ENCODE measurements at regions not wholly inside any gene's neighbourhood (a gene's known extent, or its start where the extent isn't known, plus 50 kb on each side); places are given as distances from the start of the nearest gene placed in this dataset.

- no peak for DNase-seq
- H3K4me3 Mint-ChIP-seq: no peak overlapping the region
- H3K36me3 Mint-ChIP-seq (ENCODE audit: low read depth): no peaks in the 10 kb centered on the region
These were observed 194.5 kb upstream of the GAP43 start for GRCh38 chr3:115428841-115429240.

GRCh38 chr3:115436767-115437301 lies 186.5 kb upstream of the GAP43 start:
- Mint-ChIP-seq H3K4me3 (no peak overlapping the region), H3K27me3 (no peaks in the 10 kb centered on the region), H3K4me1 (no peaks in the 10 kb centered on the region), H3K36me3 (ENCODE audit: low read depth) (no peaks in the 10 kb centered on the region), H3K27ac (no peak overlapping the region)
- ATAC-seq (no peak), DNase-seq (no peak)
- H3K9me3 ChIP-seq (ENCODE audit: control insufficient read depth, low read length, poor library complexity, severe bottlenecking): no peaks in the 10 kb centered on the region

More at GRCh38 chr3:115428841-115429240, 194.5 kb upstream of the GAP43 start:
- Mint-ChIP-seq H3K27ac (no peak overlapping the region), H3K4me1 (no peaks in the 10 kb centered on the region), H3K27me3 (no peaks in the 10 kb centered on the region)
- H3K9me3 ChIP-seq (ENCODE audit: control insufficient read depth, low read length, poor library complexity, severe bottlenecking): no peaks in the 10 kb centered on the region
- ATAC-seq: no peak

- Mint-ChIP-seq H3K4me1 (no peaks in the 10 kb centered on the region), H3K36me3 (ENCODE audit: low read depth) (no peaks in the 10 kb centered on the region), H3K4me3 (no peak overlapping the region), H3K27ac (no peak overlapping the region), H3K27me3 (no peaks in the 10 kb centered on the region)
- DNase-seq (no peak), ATAC-seq (no peak)
- no peaks in the 10 kb centered on the region for H3K9me3 ChIP-seq (ENCODE audit: control insufficient read depth, low read length, poor library complexity, severe bottlenecking)
These were observed 184.5 kb upstream of the GAP43 start for GRCh38 chr3:115438799-115439198.

- H3K27ac Mint-ChIP-seq: no peak overlapping the region
- no peaks in the 10 kb centered on the region for H3K9me3 ChIP-seq (ENCODE audit: control insufficient read depth, low read length, poor library complexity, severe bottlenecking)
- ATAC-seq (no peak), DNase-seq (no peak)
- peaks cover 1% of the 10 kb centered on the region for H3K4me1 Mint-ChIP-seq
- no peaks in the 10 kb centered on the region for H3K27me3 Mint-ChIP-seq
- no peak overlapping the region for H3K4me3 Mint-ChIP-seq
- no peaks in the 10 kb centered on the region for H3K36me3 Mint-ChIP-seq (ENCODE audit: low read depth)
These were observed 177.8 kb upstream of the GAP43 start for GRCh38 chr3:115445559-115445958.

GRCh38 chr3:115448851-115449250 lies 174.5 kb upstream of the GAP43 start:
- no peak for ATAC-seq
- H3K4me1 Mint-ChIP-seq: peaks cover 4% of the 10 kb centered on the region
- no peak overlapping the region for H3K4me3 Mint-ChIP-seq

GRCh38 chr3:115450036-115450435 lies 173.3 kb upstream of the GAP43 start:
- H3K4me3 Mint-ChIP-seq: no peak overlapping the region
- H3K36me3 Mint-ChIP-seq (ENCODE audit: low read depth): no peaks in the 10 kb centered on the region
- H3K9me3 ChIP-seq (ENCODE audit: control insufficient read depth, low read length, poor library complexity, severe bottlenecking): no peaks in the 10 kb centered on the region
- no peak overlapping the region for H3K27ac Mint-ChIP-seq
- DNase-seq (no peak), ATAC-seq (no peak)
- peaks cover 4% of the 10 kb centered on the region for H3K4me1 Mint-ChIP-seq
- no peaks in the 10 kb centered on the region for H3K27me3 Mint-ChIP-seq

More at GRCh38 chr3:115448851-115449250, 174.5 kb upstream of the GAP43 start:
- H3K36me3 Mint-ChIP-seq (ENCODE audit: low read depth): no peaks in the 10 kb centered on the region
- no peak for DNase-seq
- H3K27ac Mint-ChIP-seq: no peak overlapping the region
- no peaks in the 10 kb centered on the region for H3K9me3 ChIP-seq (ENCODE audit: control insufficient read depth, low read length, poor library complexity, severe bottlenecking)
- no peaks in the 10 kb centered on the region for H3K27me3 Mint-ChIP-seq

- no peak overlapping the region for H3K27ac Mint-ChIP-seq
- no peak for ATAC-seq
- no peaks in the 10 kb centered on the region for H3K9me3 ChIP-seq (ENCODE audit: control insufficient read depth, low read length, poor library complexity, severe bottlenecking)
- H3K4me1 Mint-ChIP-seq: no peaks in the 10 kb centered on the region
- DNase-seq: no peak
- H3K4me3 Mint-ChIP-seq: no peak overlapping the region
- peaks cover 4% of the 10 kb centered on the region for H3K27me3 Mint-ChIP-seq
- peaks cover 4% of the 10 kb centered on the region for H3K36me3 Mint-ChIP-seq (ENCODE audit: low read depth)
These were observed 159.3 kb upstream of the GAP43 start for GRCh38 chr3:115464036-115464435.

GRCh38 chr3:115469649-115470048 lies 153.7 kb upstream of the GAP43 start:
- H3K9me3 ChIP-seq (ENCODE audit: control insufficient read depth, low read length, poor library complexity, severe bottlenecking): no peaks in the 10 kb centered on the region
- H3K27me3 Mint-ChIP-seq: peaks cover 13% of the 10 kb centered on the region
- no peak overlapping the region for H3K4me3 Mint-ChIP-seq
- H3K27ac Mint-ChIP-seq: no peak overlapping the region
- no peak for DNase-seq
- H3K36me3 Mint-ChIP-seq (ENCODE audit: low read depth): peaks cover 2% of the 10 kb centered on the region
- no peaks in the 10 kb centered on the region for H3K4me1 Mint-ChIP-seq
- ATAC-seq: no peak

- Mint-ChIP-seq H3K27ac (no peak overlapping the region), H3K36me3 (ENCODE audit: low read depth) (peaks cover 2% of the 10 kb centered on the region), H3K27me3 (peaks cover 13% of the 10 kb centered on the region), H3K4me1 (no peaks in the 10 kb centered on the region), H3K4me3 (no peak overlapping the region)
- H3K9me3 ChIP-seq (ENCODE audit: control insufficient read depth, low read length, poor library complexity, severe bottlenecking): no peaks in the 10 kb centered on the region
- no peak for DNase-seq
- no peak for ATAC-seq
These were observed 153.1 kb upstream of the GAP43 start for GRCh38 chr3:115470254-115470653.

- Mint-ChIP-seq H3K4me3 (no peak overlapping the region), H3K36me3 (ENCODE audit: low read depth) (no peaks in the 10 kb centered on the region), H3K27me3 (peaks cover 13% of the 10 kb centered on the region), H3K27ac (no peak overlapping the region), H3K4me1 (no peaks in the 10 kb centered on the region)
- no peak for DNase-seq
- H3K9me3 ChIP-seq (ENCODE audit: control insufficient read depth, low read length, poor library complexity, severe bottlenecking): no peaks in the 10 kb centered on the region
- ATAC-seq: no peak
These were observed 147.9 kb upstream of the GAP43 start for GRCh38 chr3:115475178-115476041.

GRCh38 chr3:115476472-115476871 lies 146.8 kb upstream of the GAP43 start:
- Mint-ChIP-seq H3K27ac (no peak overlapping the region), H3K27me3 (peaks cover 11% of the 10 kb centered on the region), H3K36me3 (ENCODE audit: low read depth) (no peaks in the 10 kb centered on the region), H3K4me3 (no peak overlapping the region), H3K4me1 (no peaks in the 10 kb centered on the region)
- no peaks in the 10 kb centered on the region for H3K9me3 ChIP-seq (ENCODE audit: control insufficient read depth, low read length, poor library complexity, severe bottlenecking)
- no peak for DNase-seq
- ATAC-seq: no peak

GRCh38 chr3:115478359-115478758 lies 145.0 kb upstream of the GAP43 start:
- Mint-ChIP-seq H3K4me3 (no peak overlapping the region), H3K4me1 (no peaks in the 10 kb centered on the region), H3K27me3 (peaks cover 7% of the 10 kb centered on the region), H3K27ac (no peak overlapping the region), H3K36me3 (ENCODE audit: low read depth) (no peaks in the 10 kb centered on the region)
- ATAC-seq (no peak), DNase-seq (no peak)
- peaks cover 2% of the 10 kb centered on the region for H3K9me3 ChIP-seq (ENCODE audit: control insufficient read depth, low read length, poor library complexity, severe bottlenecking)

- H3K4me3 Mint-ChIP-seq: no peak overlapping the region
- H3K36me3 Mint-ChIP-seq (ENCODE audit: low read depth): peaks cover 2% of the 10 kb centered on the region
- ATAC-seq (no peak), DNase-seq (no peak)
- peaks cover 4% of the 10 kb centered on the region for H3K9me3 ChIP-seq (ENCODE audit: control insufficient read depth, low read length, poor library complexity, severe bottlenecking)
- peaks cover 27% of the 10 kb centered on the region for H3K27me3 Mint-ChIP-seq
- no peak overlapping the region for H3K27ac Mint-ChIP-seq
- no peaks in the 10 kb centered on the region for H3K4me1 Mint-ChIP-seq
These were observed 136.4 kb upstream of the GAP43 start for GRCh38 chr3:115486880-115487279.

GRCh38 chr3:115487968-115488367 lies 135.3 kb upstream of the GAP43 start:
- DNase-seq (no peak), ATAC-seq (no peak)
- Mint-ChIP-seq H3K27ac (no peak overlapping the region), H3K36me3 (ENCODE audit: low read depth) (peaks cover 2% of the 10 kb centered on the region), H3K4me3 (no peak overlapping the region), H3K4me1 (no peaks in the 10 kb centered on the region), H3K27me3 (peaks cover 29% of the 10 kb centered on the region)
- peaks cover 4% of the 10 kb centered on the region for H3K9me3 ChIP-seq (ENCODE audit: control insufficient read depth, low read length, poor library complexity, severe bottlenecking)
